SKM-1 (cell line): ENCODE measurements at regions not wholly inside any gene's neighbourhood (a gene's known extent, or its start where the extent isn't known, plus 50 kb on each side); places are given as distances from the start of the nearest gene placed in this dataset.

Experiments used
- DNase-seq: peaks from one replicate; lab custom pipeline; 2025; ENCODE audit not compliant: unreplicated experiment; lab: John Stamatoyannopoulos, UW

DNA sequence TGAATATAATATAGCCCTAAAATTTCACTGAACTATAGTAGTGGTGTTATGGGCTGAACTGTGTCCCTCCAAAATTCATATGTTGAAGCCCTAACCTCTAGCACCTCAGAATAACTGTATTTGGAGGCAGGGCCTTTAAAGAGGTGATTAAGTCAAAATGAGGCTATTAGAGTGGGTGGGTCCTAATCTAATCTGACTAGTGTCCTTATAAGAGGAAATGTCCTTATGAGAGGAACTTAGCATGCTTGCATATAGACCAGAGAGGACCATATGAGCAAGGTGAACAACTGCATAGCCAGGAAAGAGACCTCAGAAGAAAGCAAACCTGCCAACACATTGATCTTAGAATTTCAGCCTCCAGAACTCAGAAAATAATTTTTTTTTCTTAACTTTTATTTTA, 238.4 kb downstream of the ZEB2 start:
- no peak for DNase-seq

DNA sequence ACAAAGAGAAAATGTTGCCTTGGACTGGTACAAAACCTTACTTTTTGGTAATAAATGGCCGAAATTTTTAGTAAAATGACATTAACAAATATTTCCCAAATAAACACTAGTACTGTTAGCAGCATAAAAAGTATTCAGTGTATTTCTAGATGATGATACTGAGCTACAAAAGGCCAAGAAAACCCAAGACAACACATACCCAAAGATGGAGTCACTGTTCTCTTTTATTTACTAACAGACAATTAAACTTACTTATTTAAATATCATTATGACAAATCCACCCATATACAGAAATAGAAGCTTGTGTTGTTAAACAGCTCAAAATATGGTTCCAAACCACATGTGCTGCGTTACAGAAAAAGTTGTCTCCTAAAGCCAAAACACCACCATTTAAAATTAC, 239.9 kb downstream of the ZEB2 start:
- DNase-seq = no peak

- no peak for DNase-seq
These were observed 240.8 kb downstream of the ZEB2 start for GRCh38 chr2:144279165-144279564.

- DNase-seq = no peak
These were observed 242.1 kb downstream of the ZEB2 start for GRCh38 chr2:144277622-144278354.

- no peak for DNase-seq
These were observed 244.6 kb downstream of the ZEB2 start for GRCh38 chr2:144275340-144275739.

DNA sequence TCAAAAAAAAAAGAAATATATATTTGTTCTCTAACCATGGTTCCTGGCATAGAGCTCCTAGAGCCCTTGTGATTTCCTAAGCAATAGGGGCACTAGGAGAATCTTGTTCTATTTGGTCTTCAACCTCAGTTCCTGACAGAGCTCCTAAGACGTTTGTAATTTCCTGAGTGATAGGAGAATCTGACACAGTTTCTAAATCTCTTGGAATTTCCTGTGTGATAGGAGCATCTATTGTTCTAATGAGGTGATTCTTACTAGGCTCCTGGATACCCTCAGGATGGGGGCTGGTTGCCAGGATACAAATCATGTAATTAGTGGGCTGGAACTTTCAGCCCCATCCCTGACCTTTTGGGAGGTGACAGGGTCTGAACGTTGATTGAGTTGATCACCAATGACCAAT, 245.8 kb downstream of the ZEB2 start:
- DNase-seq = no peak

DNA sequence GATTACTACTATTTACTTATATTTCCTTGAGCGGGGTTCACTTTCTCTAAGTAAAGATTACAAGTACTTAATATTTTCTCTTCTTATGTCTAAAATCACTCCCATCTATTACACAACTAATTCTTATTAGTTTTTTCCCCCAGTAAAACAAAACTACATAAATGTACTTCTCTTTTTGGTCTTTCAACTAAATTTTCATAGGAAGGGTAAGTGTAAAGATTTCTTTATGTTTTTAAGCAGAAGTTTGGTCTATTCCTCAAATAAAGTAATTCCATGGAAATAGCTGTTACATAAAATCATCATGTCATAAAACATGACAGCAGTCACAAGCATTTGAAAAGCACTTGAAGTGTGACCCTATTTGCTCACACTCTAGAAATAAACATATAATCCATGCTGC, 249.0 kb downstream of the ZEB2 start:
- DNase-seq = no peak

DNA sequence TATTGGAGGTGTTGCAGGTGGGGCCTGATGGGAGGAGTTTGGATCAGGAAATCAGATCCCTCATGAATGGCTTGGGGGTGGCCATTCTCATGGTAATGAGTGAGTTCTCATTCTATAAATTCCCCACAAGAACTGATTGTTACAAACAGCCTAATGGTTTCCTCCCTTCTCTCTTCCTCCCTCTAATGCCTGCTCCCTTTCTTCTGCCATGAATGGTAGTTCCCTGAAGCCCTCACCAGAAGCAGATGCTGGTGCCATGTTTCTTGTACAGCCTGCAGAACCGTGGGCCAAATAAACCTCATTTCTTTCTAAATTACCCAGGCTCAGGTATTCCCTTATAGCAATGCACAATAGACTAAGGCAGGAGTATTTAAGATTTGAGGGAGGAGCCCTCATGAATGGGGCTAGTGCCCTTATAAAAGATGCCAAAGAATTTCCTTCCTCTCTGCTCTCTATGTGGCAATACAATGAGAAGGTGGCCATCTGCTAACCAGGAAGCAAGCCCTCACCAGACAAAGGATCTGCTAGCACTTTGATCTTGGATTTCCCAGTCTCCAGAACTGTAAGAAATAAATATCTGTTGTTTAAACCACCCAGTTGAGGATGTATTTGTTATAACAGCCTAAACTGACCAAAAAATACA, 251.8 kb downstream of the ZEB2 start:
- DNase-seq = no peak

DNA sequence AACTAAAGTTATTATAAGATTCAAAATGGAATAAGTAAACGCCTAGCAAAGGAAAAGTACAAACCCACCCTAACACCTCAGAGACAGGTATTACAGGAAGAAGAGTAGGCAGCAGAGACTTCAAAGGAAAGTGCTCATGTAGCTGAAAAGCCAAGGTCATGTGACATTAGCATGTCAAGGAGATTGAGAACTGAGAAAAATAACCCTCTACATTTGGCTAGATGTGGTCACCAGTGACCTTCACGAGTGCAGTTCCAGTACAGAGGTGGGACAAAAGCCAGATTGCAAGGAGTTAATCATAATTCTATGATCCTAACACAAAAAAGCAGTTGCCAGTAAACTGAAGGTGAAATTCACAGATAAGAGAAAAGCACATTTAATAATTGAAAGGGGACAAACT, 252.7 kb downstream of the ZEB2 start:
- DNase-seq = no peak

GRCh38 chr2:144265654-144266053, 254.3 kb downstream of the ZEB2 start:
- no peak for DNase-seq

DNA sequence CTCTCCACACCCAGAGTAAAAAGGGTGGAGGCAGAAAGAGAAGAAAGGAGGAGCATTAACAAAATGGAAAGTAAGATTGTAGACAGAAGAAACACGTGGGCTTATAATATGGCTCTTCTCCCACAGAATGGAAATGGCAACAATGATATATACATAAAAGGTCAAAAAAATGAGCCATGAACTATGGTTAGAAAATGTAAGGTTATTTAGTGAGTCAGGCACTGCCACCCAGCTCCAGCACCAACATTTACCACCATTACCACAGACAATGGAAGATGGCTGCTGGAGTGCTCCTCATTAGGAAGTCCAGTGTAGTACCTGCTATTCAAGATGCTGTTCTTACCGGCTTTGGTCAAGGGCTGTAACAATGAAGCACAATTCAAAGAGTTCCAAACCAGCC, 258.0 kb downstream of the ZEB2 start:
- no peak for DNase-seq

DNA sequence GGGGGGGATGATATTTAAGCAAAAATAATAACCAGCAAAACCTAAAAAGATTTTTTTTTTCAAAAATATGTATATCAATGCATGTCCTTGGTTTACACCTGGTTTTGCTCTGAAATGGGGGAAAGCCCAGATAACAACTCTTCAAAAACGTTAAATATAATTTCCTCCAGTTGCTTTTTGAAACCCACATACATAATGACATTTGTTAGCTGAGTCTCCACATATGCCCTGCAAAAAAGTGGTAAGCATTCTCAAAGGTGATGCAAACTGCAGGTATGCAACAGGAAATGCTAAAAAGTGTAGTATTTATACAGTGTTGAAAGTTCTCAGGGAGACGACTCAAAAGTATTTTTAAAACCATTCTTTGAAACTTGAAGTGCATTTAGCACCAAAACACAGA, 258.6 kb downstream of the ZEB2 start:
- no peak for DNase-seq

DNA sequence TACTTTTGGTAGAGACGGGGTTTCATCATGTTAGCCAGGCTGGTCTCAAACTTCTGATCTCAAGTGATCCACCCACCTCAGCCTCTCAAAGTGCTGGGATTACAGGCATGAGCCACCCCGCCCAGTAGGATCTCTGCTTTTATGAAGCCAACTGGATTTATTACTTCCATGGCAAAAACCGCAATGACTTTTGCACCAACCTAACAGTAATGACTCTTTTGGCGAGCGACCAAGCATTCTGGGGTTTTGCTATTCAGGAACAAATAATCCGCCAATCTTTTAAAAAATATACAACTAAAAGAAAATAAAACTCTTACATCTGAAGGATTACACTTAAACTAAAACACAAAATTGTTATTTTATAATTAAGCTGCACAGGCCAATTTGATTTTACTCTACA, 260.6 kb downstream of the ZEB2 start:
- DNase-seq = no peak

GRCh38 chr2:144258154-144258553, 261.8 kb downstream of the ZEB2 start:
- DNase-seq = no peak

- DNase-seq = no peak
These were observed 262.8 kb downstream of the ZEB2 start for GRCh38 chr2:144256996-144257707.

DNA sequence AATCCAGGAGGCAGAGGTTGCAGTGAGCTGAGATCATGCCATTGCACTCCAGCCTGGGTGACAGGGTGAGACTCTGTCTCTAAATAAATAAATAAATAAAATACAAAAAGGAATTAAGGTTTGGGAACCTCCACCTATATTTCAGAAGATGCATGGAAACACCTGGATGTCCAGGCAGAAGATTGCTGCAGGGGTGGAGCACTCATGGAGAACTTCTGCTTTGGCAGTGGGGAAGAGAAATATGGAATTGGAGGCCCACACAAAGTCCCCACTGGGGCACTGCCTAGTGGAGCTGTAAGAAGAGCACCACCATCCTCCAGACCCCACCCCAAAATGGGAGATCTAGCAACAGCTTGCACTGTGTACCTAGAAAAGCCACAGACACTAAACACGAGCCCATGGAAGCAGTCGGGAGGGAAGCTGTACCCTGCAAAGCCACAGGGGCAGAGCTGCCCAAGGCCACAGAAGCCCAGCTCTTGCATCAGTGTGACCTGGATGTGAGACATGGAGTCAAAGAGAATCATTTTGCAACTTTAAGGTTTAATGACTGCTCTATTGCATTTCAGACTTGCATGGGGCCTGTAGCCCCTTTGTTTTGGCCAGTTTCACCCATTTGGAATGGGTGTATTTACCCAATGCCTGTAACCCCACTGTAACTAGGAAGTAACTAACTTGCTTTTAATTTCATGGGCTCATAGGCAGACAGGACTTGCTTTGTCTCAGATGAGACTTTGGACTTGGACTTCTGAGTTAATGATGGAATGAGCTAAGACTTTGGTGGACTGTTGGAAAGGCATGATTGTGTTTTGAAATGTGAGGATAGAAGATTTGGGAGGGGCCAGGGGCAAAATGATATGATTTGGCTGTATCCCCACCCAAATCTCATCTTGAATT, 265.3 kb downstream of the ZEB2 start:
- DNase-seq = no peak

- no peak for DNase-seq
These were observed 266.2 kb downstream of the ZEB2 start for GRCh38 chr2:144253743-144254142.

- DNase-seq = no peak
These were observed 267.2 kb downstream of the ZEB2 start for GRCh38 chr2:144252694-144253093.

DNA sequence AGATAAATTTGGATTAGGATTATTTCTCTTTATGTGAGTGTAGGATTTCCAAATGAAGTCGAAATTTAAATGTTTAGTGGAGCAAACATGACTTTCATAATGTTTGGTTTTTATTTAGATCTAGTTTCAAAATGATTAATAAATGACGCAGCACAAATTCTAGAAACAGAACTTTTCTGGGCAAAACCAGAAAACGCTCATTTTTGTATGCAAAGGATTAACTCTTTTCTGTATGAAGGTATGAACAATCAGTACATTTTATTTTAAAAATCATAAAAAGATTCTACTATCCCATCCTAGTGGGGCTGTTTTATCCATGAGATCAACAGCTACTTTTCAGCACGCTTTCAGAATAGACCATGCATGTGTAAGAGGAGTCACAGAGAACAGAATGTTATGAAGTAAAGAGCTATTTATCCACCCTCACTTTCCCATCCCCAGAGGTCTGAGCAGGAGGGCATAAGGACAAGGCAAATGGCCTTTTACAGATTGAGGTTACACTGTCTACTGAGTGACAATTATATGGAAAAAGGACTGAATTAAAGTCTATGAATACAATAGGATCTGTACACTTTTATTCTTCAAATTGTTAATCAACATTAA, 270.8 kb downstream of the ZEB2 start:
- no peak for DNase-seq

DNA sequence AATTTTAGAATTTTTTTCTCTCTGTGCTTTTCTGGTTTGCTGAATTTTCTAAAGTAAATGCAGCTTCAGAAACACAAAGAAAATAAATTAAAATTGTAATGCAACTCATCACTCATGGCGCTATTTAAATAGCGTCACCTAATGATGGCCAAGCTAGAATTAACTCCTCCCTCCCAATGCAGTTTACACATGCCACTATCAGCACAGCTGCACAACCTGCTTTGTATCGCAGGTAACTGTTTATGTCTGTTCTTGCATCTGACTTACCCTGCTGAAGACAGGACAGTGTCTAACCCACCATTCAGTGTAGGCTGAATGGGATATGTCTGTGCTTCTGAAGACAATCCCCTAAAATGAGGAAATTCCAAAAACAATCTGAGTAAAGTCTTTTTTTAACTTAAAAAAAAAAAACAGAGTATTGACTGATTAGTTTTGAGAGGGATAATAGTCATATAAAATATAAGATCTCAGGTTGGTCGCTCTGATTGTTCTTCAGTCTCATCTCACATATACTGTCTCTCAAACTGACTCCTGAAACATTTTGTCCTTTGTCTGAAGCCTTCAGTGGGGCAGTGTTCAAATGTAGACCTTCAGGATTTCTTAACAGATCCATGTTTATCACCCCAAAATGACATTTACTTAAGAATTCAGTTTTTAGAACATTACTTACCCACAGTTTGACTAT, 271.4 kb downstream of the ZEB2 start:
- no peak for DNase-seq
